Esophagus squamous epithelium (tissue), 5 donors: ENCODE measurements at regions not wholly inside any gene's neighbourhood (a gene's known extent, or its start where the extent isn't known, plus 50 kb on each side); places are given as distances from the start of the nearest gene placed in this dataset.

ENCODE experiments used
- DNase-seq: peaks from one replicate; lab custom pipeline; 2025; lab: John Stamatoyannopoulos, UW
- H3K27ac ChIP-seq, 4 donors: fragments of 200-600 bp; sonication (generic); one replicate each; pipeline ENCODE4 v1.5.1; 2016 to 2019; ENCODE audit warnings: mild to moderate bottlenecking in 1 of 4
- H3K27me3 ChIP-seq, 4 donors: fragments of 200-600 bp; sonication (generic); 1 replicate in 3 of 4; 2 replicates in 1 of 4; pipeline versions ENCODE4 v1.5.1 to v1.6.0; 2017 to 2021; ENCODE audit warnings: antibody characterized with exemption in 1 of 4
- H3K36me3 ChIP-seq, 3 donors: fragments of 200-600 bp; sonication (generic); one replicate each; pipeline ENCODE4 v1.5.1; 2016 to 2019
- H3K4me1 ChIP-seq, 3 donors: fragments of 200-600 bp; sonication (generic); one replicate each; pipeline ENCODE4 v1.5.1; 2017 to 2019
- H3K4me3 ChIP-seq, 4 donors: fragments of 200-600 bp; sonication (generic); 1 replicate in 3 of 4; 2 replicates in 1 of 4; pipeline ENCODE4 v1.5.1; 2016 to 2019; ENCODE audit warnings: mild to moderate bottlenecking in 2 of 4, moderate library complexity in 1 of 4
- H3K9me3 ChIP-seq, 3 donors: fragments of 200-600 bp; sonication (generic); one replicate each; pipeline ENCODE4 v1.5.1; 2016 to 2019
- POLR2A ChIP-seq, 4 donors: fragments of 450-650 bp; IDR thresholded peaks; one replicate each; pipeline ENCODE4 v1.6.1; 2017; ENCODE audit warnings: antibody characterized with exemption in 4 of 4, mild to moderate bottlenecking in 4 of 4, moderate library complexity in 3 of 4
- WGBS, 2 donors: methylation state at CpG; one replicate each; pipeline ENCODE4 v1.1.5; 2018; 5-methylcytosine and 5-hydroxymethylcytosine counted together
- intact Hi-C: fragments of 100-400 bp; cut with DNase I; formaldehyde crosslinking; loops from one replicate; pipeline ENCODE4 v1.15.0; 2022
- TF ChIP-seq, protein P1 (sequence below), 6 experiments: fragments of 450-650 bp in 4 of 6; fragments of 200-600 bp in 2 of 6; sonication (generic) in 2 of 6; IDR thresholded peaks; one replicate each; pipeline ENCODE4 v1.5.1; 2016 to 2019; ENCODE audit warnings: antibody characterized with exemption in 6 of 6, mild to moderate bottlenecking in 4 of 6, moderate library complexity in 4 of 6
- donor health status: DM: yes; HTN: yes; CAD: no.

DNA sequence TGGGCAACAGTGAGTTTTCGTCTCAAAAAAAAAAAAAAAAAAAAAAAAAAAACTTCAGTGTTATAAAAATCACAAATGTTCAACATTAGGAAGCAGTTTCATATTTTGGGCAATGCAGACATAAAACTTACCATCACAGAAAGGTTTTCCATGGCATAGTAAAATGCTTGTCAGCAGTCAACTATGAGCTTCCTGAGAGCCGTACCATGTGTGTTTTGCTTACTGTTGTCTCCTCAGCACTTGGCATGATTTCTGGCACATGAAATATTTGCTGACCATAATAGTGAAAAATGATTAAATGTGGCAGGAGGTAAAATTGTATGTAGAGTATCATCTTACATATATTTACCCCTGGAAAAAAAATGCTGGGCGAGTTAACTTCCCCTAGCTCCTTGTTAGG lies 237.5 kb upstream of the SLC35B3 start:
- intact Hi-C loops, result no loop called here
- WGBS, 2 donors, result 85 to 95% methylated on average over 2 to 3 of the region's 3 CpGs
- DNase-seq, result no peak
- H3K27me3 ChIP-seq, result no peaks in the 10 kb centered on the region
- no peak overlapping the region for H3K27ac ChIP-seq
- H3K4me1 ChIP-seq, result no peaks in the 10 kb centered on the region
- no peaks in the 10 kb centered on the region for H3K36me3 ChIP-seq
- no peaks in the 10 kb centered on the region for H3K9me3 ChIP-seq
- no peak overlapping the region for H3K4me3 ChIP-seq
- TF ChIP-seq POLR2A (IDR thresholded peaks at IDR 0.05), result no peak
- TF ChIP-seq, protein P1, sequence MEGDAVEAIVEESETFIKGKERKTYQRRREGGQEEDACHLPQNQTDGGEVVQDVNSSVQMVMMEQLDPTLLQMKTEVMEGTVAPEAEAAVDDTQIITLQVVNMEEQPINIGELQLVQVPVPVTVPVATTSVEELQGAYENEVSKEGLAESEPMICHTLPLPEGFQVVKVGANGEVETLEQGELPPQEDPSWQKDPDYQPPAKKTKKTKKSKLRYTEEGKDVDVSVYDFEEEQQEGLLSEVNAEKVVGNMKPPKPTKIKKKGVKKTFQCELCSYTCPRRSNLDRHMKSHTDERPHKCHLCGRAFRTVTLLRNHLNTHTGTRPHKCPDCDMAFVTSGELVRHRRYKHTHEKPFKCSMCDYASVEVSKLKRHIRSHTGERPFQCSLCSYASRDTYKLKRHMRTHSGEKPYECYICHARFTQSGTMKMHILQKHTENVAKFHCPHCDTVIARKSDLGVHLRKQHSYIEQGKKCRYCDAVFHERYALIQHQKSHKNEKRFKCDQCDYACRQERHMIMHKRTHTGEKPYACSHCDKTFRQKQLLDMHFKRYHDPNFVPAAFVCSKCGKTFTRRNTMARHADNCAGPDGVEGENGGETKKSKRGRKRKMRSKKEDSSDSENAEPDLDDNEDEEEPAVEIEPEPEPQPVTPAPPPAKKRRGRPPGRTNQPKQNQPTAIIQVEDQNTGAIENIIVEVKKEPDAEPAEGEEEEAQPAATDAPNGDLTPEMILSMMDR (IDR thresholded peaks at IDR 0.05), result no peak

DNA sequence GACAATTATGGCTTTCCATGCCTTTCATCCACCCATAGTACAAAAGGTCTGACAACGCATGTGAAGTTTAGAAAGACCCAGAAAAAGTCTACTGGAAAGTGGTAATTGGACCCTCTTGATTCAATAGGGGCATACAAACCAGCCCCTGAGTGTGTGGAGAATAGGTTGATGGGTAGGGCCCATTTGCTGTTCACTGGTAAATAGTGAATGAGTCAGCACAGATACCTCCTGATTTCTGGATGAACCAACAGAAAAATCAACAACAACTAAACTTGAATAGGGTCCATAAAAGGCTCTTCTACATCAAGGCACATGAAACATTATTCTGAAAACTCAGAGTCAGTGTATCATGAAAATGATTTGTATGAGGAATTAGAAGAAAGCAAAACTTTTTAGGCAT lies 235.4 kb upstream of the SLC35B3 start:
- 89 to 93% methylated on average over 1 of the region's 1 CpG for WGBS, 2 donors
- intact Hi-C loops, result no loop called here
- Histone ChIP-seq H3K36me3 (no peaks in the 10 kb centered on the region), H3K27ac (no peak overlapping the region), H3K27me3 (no peaks in the 10 kb centered on the region), H3K4me1 (no peaks in the 10 kb centered on the region), H3K9me3 (no peaks in the 10 kb centered on the region), H3K4me3 (no peak overlapping the region)
- DNase-seq, result no peak
- TF ChIP-seq, protein P1 (IDR thresholded peaks at IDR 0.05), result no peak
- TF ChIP-seq POLR2A (IDR thresholded peaks at IDR 0.05), result no peak

- Histone ChIP-seq H3K27ac (no peak overlapping the region), H3K4me3 (no peak overlapping the region), H3K36me3 (no peaks in the 10 kb centered on the region), H3K4me1 (no peaks in the 10 kb centered on the region), H3K27me3 (no peaks in the 10 kb centered on the region), H3K9me3 (no peaks in the 10 kb centered on the region)
- DNase-seq, result no peak
- TF ChIP-seq, protein P1 (IDR thresholded peaks at IDR 0.05), result no peak
- no peak for TF ChIP-seq POLR2A (IDR thresholded peaks at IDR 0.05)
- intact Hi-C loops, result no loop called here
- 76 to 85% methylated on average over 3 of the region's 3 CpGs for WGBS, 2 donors
These were observed 229.4 kb upstream of the SLC35B3 start for GRCh38 chr6:8664700-8665099.

- Histone ChIP-seq H3K36me3 (no peaks in the 10 kb centered on the region), H3K4me1 (no peaks in the 10 kb centered on the region), H3K4me3 (no peak overlapping the region), H3K27ac (no peak overlapping the region), H3K27me3 (no peaks in the 10 kb centered on the region), H3K9me3 (no peaks in the 10 kb centered on the region)
- DNase-seq, result no peak
- WGBS, 2 donors, result 81% methylated on average over 3 of the region's 3 CpGs
- intact Hi-C loops, result no loop called here
- TF ChIP-seq, protein P1 (IDR thresholded peaks at IDR 0.05), result no peak
- TF ChIP-seq POLR2A (IDR thresholded peaks at IDR 0.05), result no peak
These were observed 228.7 kb upstream of the SLC35B3 start for GRCh38 chr6:8664070-8664469.

DNA sequence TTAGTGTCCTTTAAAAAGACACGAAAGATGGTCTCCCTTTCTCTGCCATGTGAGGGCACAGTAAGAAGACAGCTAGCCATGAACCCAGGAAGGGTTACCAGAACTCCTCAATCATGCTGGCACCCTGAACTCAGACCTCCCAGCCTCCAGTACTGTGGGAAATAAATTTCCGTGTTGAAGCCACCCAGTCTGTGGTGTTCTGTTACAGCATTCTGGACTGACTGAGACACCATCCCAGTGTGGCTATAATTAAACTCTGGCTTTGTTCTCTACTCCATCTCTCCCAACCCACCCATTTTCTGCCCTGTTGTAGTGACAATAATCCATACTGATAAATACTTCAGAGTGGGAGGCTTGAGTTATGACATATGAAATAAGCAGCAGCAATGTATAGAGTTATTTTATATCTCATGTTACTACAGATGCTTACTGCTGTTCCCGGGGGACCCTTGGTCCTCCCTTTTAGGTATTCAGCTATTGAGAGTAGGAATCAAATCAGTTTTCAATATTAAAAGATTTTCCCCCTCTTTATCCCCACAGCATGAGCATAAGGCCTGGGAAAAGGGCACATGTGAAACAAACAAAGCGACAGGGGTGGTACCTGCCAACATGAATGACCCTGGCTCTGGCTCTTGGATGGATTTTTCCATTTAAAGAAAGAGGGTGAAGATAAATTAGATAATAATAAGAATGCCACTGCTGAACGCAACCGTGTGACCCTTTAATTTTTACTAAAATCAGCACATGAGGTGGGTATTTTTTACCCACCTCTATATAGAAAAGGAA lies 224.3 kb upstream of the SLC35B3 start:
- Histone ChIP-seq H3K36me3 (no peaks in the 10 kb centered on the region), H3K27me3 (no peaks in the 10 kb centered on the region), H3K27ac (no peak overlapping the region), H3K4me1 (no peaks in the 10 kb centered on the region), H3K4me3 (no peak overlapping the region), H3K9me3 (no peaks in the 10 kb centered on the region)
- TF ChIP-seq POLR2A (IDR thresholded peaks at IDR 0.05), result no peak
- TF ChIP-seq, protein P1 (IDR thresholded peaks at IDR 0.05), result no peak
- intact Hi-C loops, result no loop called here
- DNase-seq, result no peak
- WGBS, 2 donors, result 87 to 88% methylated on average over 6 of the region's 6 CpGs
